Activated naive CD8-positive, alpha-beta T cell treated with anti-CD3 and anti-CD28 coated beads, Interleukin-2, amount 50 U/mL, for 24 hours (primary cell): ENCODE measurements at regions not wholly inside any gene's neighbourhood (a gene's known extent, or its start where the extent isn't known, plus 50 kb on each side); places are given as distances from the start of the nearest gene placed in this dataset.

ENCODE experiments used
- ATAC-seq: fragments of 150-1000 bp; cut with Tn5 transposase; one replicate; pipeline ENCODE4 v1.10.0; 2021
- DNase-seq: peaks from one replicate; pipeline ENCODE4 v3.0.0; 2021
- H3K27ac Mint-ChIP-seq: one replicate; pipeline ENCODE4 v1.8.0; 2021; ENCODE audit warnings: mild to moderate bottlenecking, mixed read lengths
- H3K27me3 Mint-ChIP-seq: one replicate; pipeline ENCODE4 v1.8.0; 2021; ENCODE audit warnings: mixed read lengths
- H3K36me3 Mint-ChIP-seq: one replicate; pipeline ENCODE4 v1.8.0; 2021; ENCODE audit warnings: low read depth, mixed read lengths
- H3K4me1 Mint-ChIP-seq: one replicate; pipeline ENCODE4 v1.8.0; 2021; ENCODE audit warnings: mixed read lengths
- H3K4me3 Mint-ChIP-seq: one replicate; pipeline ENCODE4 v1.8.0; 2021; ENCODE audit warnings: mild to moderate bottlenecking, moderate library complexity, mixed read lengths
- H3K9me3 Mint-ChIP-seq: one replicate; pipeline ENCODE4 v1.8.0; 2021; ENCODE audit warnings: mixed read lengths

- Mint-ChIP-seq H3K9me3 (no peaks in the 10 kb centered on the region), H3K36me3 (no peaks in the 10 kb centered on the region), H3K4me3 (no peak overlapping the region), H3K27ac (no peak overlapping the region), H3K4me1 (peaks cover 7% of the 10 kb centered on the region), H3K27me3 (peaks cover 2% of the 10 kb centered on the region)
- DNase-seq = no peak
- ATAC-seq = no peak
Measured at GRCh38 chr4:71258323-71258722, 80.5 kb upstream of the SLC4A4 start.

GRCh38 chr4:71259280-71259679 is 79.5 kb upstream of the SLC4A4 start:
- H3K4me1 Mint-ChIP-seq = peaks cover 7% of the 10 kb centered on the region
- H3K4me3 Mint-ChIP-seq = no peak overlapping the region
- DNase-seq = no peak
- peaks cover 2% of the 10 kb centered on the region for H3K27me3 Mint-ChIP-seq
- ATAC-seq = no peak
- no peaks in the 10 kb centered on the region for H3K36me3 Mint-ChIP-seq
- H3K9me3 Mint-ChIP-seq = no peaks in the 10 kb centered on the region
- H3K27ac Mint-ChIP-seq = no peak overlapping the region

- Mint-ChIP-seq H3K36me3 (no peaks in the 10 kb centered on the region), H3K9me3 (no peaks in the 10 kb centered on the region), H3K27ac (no peak overlapping the region), H3K27me3 (peaks cover 2% of the 10 kb centered on the region), H3K4me1 (peaks cover 7% of the 10 kb centered on the region), H3K4me3 (no peak overlapping the region)
- ATAC-seq = no peak
- DNase-seq = no peak
Measured at GRCh38 chr4:71259911-71260331, 78.9 kb upstream of the SLC4A4 start.

- Mint-ChIP-seq H3K27me3 (peaks cover 2% of the 10 kb centered on the region), H3K4me1 (peaks cover 7% of the 10 kb centered on the region), H3K9me3 (no peaks in the 10 kb centered on the region), H3K36me3 (no peaks in the 10 kb centered on the region), H3K4me3 (no peak overlapping the region), H3K27ac (no peak overlapping the region)
- no peak for DNase-seq
- ATAC-seq = no peak
Measured at GRCh38 chr4:71260544-71260943, 78.3 kb upstream of the SLC4A4 start.

GRCh38 chr4:71261001-71261400 is 77.8 kb upstream of the SLC4A4 start:
- Mint-ChIP-seq H3K36me3 (no peaks in the 10 kb centered on the region), H3K4me1 (peaks cover 7% of the 10 kb centered on the region), H3K27ac (no peak overlapping the region), H3K27me3 (peaks cover 2% of the 10 kb centered on the region), H3K4me3 (no peak overlapping the region), H3K9me3 (no peaks in the 10 kb centered on the region)
- DNase-seq (no peak), ATAC-seq (no peak)

GRCh38 chr4:71261633-71262121 is 77.1 kb upstream of the SLC4A4 start:
- Mint-ChIP-seq H3K9me3 (no peaks in the 10 kb centered on the region), H3K27me3 (peaks cover 2% of the 10 kb centered on the region), H3K27ac (no peak overlapping the region), H3K4me1 (peaks cover 13% of the 10 kb centered on the region), H3K4me3 (no peak overlapping the region), H3K36me3 (no peaks in the 10 kb centered on the region)
- DNase-seq (no peak), ATAC-seq (no peak)

- Mint-ChIP-seq H3K9me3 (no peaks in the 10 kb centered on the region), H3K4me1 (peaks cover 13% of the 10 kb centered on the region), H3K4me3 (no peak overlapping the region), H3K27ac (no peak overlapping the region), H3K36me3 (no peaks in the 10 kb centered on the region), H3K27me3 (peaks cover 2% of the 10 kb centered on the region)
- ATAC-seq (no peak), DNase-seq (no peak)
Measured at GRCh38 chr4:71262161-71262560, 76.7 kb upstream of the SLC4A4 start.

- ATAC-seq (no peak), DNase-seq (no peak)
- no peaks in the 10 kb centered on the region for H3K27me3 Mint-ChIP-seq
- H3K36me3 Mint-ChIP-seq = no peaks in the 10 kb centered on the region
- H3K4me1 Mint-ChIP-seq = peaks cover 13% of the 10 kb centered on the region
- H3K9me3 Mint-ChIP-seq = no peaks in the 10 kb centered on the region
- no peak overlapping the region for H3K4me3 Mint-ChIP-seq
- H3K27ac Mint-ChIP-seq = no peak overlapping the region
Measured at GRCh38 chr4:71266090-71266794, 72.6 kb upstream of the SLC4A4 start.

GRCh38 chr4:71267244-71267643 is 71.6 kb upstream of the SLC4A4 start:
- Mint-ChIP-seq H3K9me3 (no peaks in the 10 kb centered on the region), H3K4me3 (no peak overlapping the region), H3K4me1 (peaks cover 7% of the 10 kb centered on the region), H3K36me3 (no peaks in the 10 kb centered on the region), H3K27ac (no peak overlapping the region), H3K27me3 (no peaks in the 10 kb centered on the region)
- ATAC-seq (no peak), DNase-seq (no peak)

GRCh38 chr4:71268166-71268565 is 70.7 kb upstream of the SLC4A4 start:
- H3K27ac Mint-ChIP-seq = no peak overlapping the region
- H3K27me3 Mint-ChIP-seq = no peaks in the 10 kb centered on the region
- H3K4me1 Mint-ChIP-seq = peaks cover 6% of the 10 kb centered on the region
- no peaks in the 10 kb centered on the region for H3K9me3 Mint-ChIP-seq
- H3K4me3 Mint-ChIP-seq = no peak overlapping the region
- DNase-seq (no peak), ATAC-seq (no peak)
- H3K36me3 Mint-ChIP-seq = no peaks in the 10 kb centered on the region

- no peaks in the 10 kb centered on the region for H3K9me3 Mint-ChIP-seq
- DNase-seq (no peak), ATAC-seq (no peak)
- H3K4me3 Mint-ChIP-seq = no peak overlapping the region
- no peaks in the 10 kb centered on the region for H3K27me3 Mint-ChIP-seq
- H3K36me3 Mint-ChIP-seq = no peaks in the 10 kb centered on the region
- H3K27ac Mint-ChIP-seq = no peak overlapping the region
- peaks cover 6% of the 10 kb centered on the region for H3K4me1 Mint-ChIP-seq
Measured at GRCh38 chr4:71269233-71269632, 69.6 kb upstream of the SLC4A4 start.

- no peaks in the 10 kb centered on the region for H3K9me3 Mint-ChIP-seq
- H3K4me3 Mint-ChIP-seq = no peak overlapping the region
- no peaks in the 10 kb centered on the region for H3K27me3 Mint-ChIP-seq
- no peaks in the 10 kb centered on the region for H3K36me3 Mint-ChIP-seq
- peak; percentile 29 for DNase-seq
- peaks cover 19% of the 10 kb centered on the region for H3K4me1 Mint-ChIP-seq
- H3K27ac Mint-ChIP-seq = no peak overlapping the region
- ATAC-seq = peak; percentile 49
Measured at GRCh38 chr4:71270901-71271300, 67.9 kb upstream of the SLC4A4 start.

- DNase-seq = no peak
- Mint-ChIP-seq H3K4me1 (peaks cover 17% of the 10 kb centered on the region), H3K36me3 (no peaks in the 10 kb centered on the region), H3K27ac (no peak overlapping the region), H3K9me3 (no peaks in the 10 kb centered on the region), H3K27me3 (no peaks in the 10 kb centered on the region), H3K4me3 (no peak overlapping the region)
- ATAC-seq = no peak
Measured at GRCh38 chr4:71272976-71273375, 65.8 kb upstream of the SLC4A4 start.

- peaks cover 17% of the 10 kb centered on the region for H3K4me1 Mint-ChIP-seq
- no peaks in the 10 kb centered on the region for H3K9me3 Mint-ChIP-seq
- H3K27ac Mint-ChIP-seq = no peak overlapping the region
- no peaks in the 10 kb centered on the region for H3K27me3 Mint-ChIP-seq
- DNase-seq = no peak
- no peaks in the 10 kb centered on the region for H3K36me3 Mint-ChIP-seq
- ATAC-seq = no peak
- no peak overlapping the region for H3K4me3 Mint-ChIP-seq
Measured at GRCh38 chr4:71275004-71275403, 63.8 kb upstream of the SLC4A4 start.

- Mint-ChIP-seq H3K27me3 (no peaks in the 10 kb centered on the region), H3K36me3 (no peaks in the 10 kb centered on the region), H3K4me3 (no peak overlapping the region), H3K9me3 (no peaks in the 10 kb centered on the region), H3K4me1 (peaks cover 17% of the 10 kb centered on the region), H3K27ac (no peak overlapping the region)
- ATAC-seq (no peak), DNase-seq (no peak)
Measured at GRCh38 chr4:71275570-71275969, 63.2 kb upstream of the SLC4A4 start.

- Mint-ChIP-seq H3K9me3 (no peaks in the 10 kb centered on the region), H3K27ac (no peak overlapping the region)
- no peak for ATAC-seq
Measured at GRCh38 chr4:71277353-71277752, 61.5 kb upstream of the SLC4A4 start.

More at GRCh38 chr4:71277353-71277752, 61.5 kb upstream of the SLC4A4 start:
- peaks cover 17% of the 10 kb centered on the region for H3K4me1 Mint-ChIP-seq
- no peaks in the 10 kb centered on the region for H3K36me3 Mint-ChIP-seq
- H3K27me3 Mint-ChIP-seq = no peaks in the 10 kb centered on the region
- no peak overlapping the region for H3K4me3 Mint-ChIP-seq
- DNase-seq = no peak
